PC-9 (cell line): ENCODE measurements at regions not wholly inside any gene's neighbourhood (a gene's known extent, or its start where the extent isn't known, plus 50 kb on each side); places are given as distances from the start of the nearest gene placed in this dataset.
A peak's percentile ranks its signal among the peaks of the same experiment; 100 is the strongest.

Experiments
- BruUV-seq: library from RNA; stranded (reverse); fragments of 400-500 nt; replicated peaks from 2 replicates; lab custom pipeline; 2021; lab: Mats Ljungman, UMichigan
- CTCF ChIA-PET: fragments of 300-600 bp; sonication (Branson Sonifier 250); formaldehyde crosslinking; loops from one replicate; lab custom pipeline; 2022; ENCODE audit warnings: antibody characterized with exemption; lab: Charles Lee
- POLR2A ChIA-PET: fragments of 300-600 bp; sonication (Branson Sonifier 250); formaldehyde crosslinking; loops from one replicate; lab custom pipeline; 2022; ENCODE audit warnings: antibody characterized with exemption; ENCODE audit not compliant: unreplicated experiment; lab: Charles Lee
- DNase-seq, 2 experiments: peaks; one replicate each; pipeline versions ENCODE4 v3.0.0 to v3.0.0-alpha.2; 2015 to 2022; ENCODE audit warnings: mixed read lengths in 1 of 2
- H2AFZ ChIP-seq: fragments of 200-600 bp; sonication (generic); 2 replicates; pipeline ENCODE4 v1.8.1; 2017; ENCODE audit warnings: antibody characterized with exemption
- H3F3A ChIP-seq: fragments of 200-600 bp; sonication (generic); 2 replicates; pipeline ENCODE4 v1.8.1; 2017; ENCODE audit warnings: antibody characterized with exemption, mild to moderate bottlenecking, low read depth; ENCODE audit not compliant: insufficient read depth
- H3K27ac ChIP-seq: fragments of 200-600 bp; sonication (generic); 2 replicates; pipeline ENCODE4 v1.6.1; 2016; ENCODE audit warnings: mixed run types
- H3K27me3 ChIP-seq: fragments of 200-600 bp; sonication (generic); 2 replicates; pipeline ENCODE4 v1.6.1; 2016; ENCODE audit warnings: low read depth, mixed run types; ENCODE audit not compliant: insufficient read depth
- H3K36me3 ChIP-seq: fragments of 200-600 bp; sonication (generic); 2 replicates; pipeline ENCODE4 v1.6.1; 2016; ENCODE audit warnings: low read depth, mixed run types
- H3K4me1 ChIP-seq: fragments of 200-600 bp; sonication (generic); replicated peaks from 2 replicates; pipeline ENCODE4 v1.6.1; 2016; ENCODE audit warnings: mixed run types; ENCODE audit not compliant: insufficient read depth
- H3K4me2 ChIP-seq: fragments of 200-600 bp; sonication (generic); 2 replicates; pipeline ENCODE4 v1.6.1; 2017; ENCODE audit warnings: mixed run types
- H3K4me3 ChIP-seq: fragments of 200-600 bp; sonication (generic); 2 replicates; pipeline ENCODE4 v1.6.1; 2016; ENCODE audit warnings: mixed run types
- H3K79me2 ChIP-seq: fragments of 200-600 bp; sonication (generic); 2 replicates; pipeline ENCODE4 v1.6.1; 2017; ENCODE audit warnings: low read depth, mixed run types
- H3K9me2 ChIP-seq: fragments of 200-600 bp; sonication (generic); 2 replicates; pipeline ENCODE4 v1.8.1; 2017; ENCODE audit warnings: mild to moderate bottlenecking; ENCODE audit not compliant: insufficient read depth
- H3K9me3 ChIP-seq: fragments of 200-600 bp; sonication (generic); 2 replicates; pipeline ENCODE4 v1.8.1; 2016; ENCODE audit warnings: low read depth; ENCODE audit not compliant: insufficient read depth
- H4K20me1 ChIP-seq: fragments of 200-600 bp; sonication (generic); 2 replicates; pipeline ENCODE4 v1.8.1; 2017; ENCODE audit not compliant: insufficient read depth
- EZH2 ChIP-seq: fragments of 200-600 bp; sonication (generic); IDR thresholded peaks from 2 replicates; pipeline ENCODE4 v1.8.0; 2017; ENCODE audit warnings: antibody characterized with exemption, low read depth
- intact Hi-C: fragments of 100-400 bp; cut with micrococcal nuclease; formaldehyde crosslinking; loops from one replicate; pipeline ENCODE4 v1.10.0; 2022; ENCODE audit not compliant: unreplicated experiment
- TF ChIP-seq, protein P1 (sequence below): fragments of 200-600 bp; sonication (generic); conservative IDR thresholded peaks from 2 replicates; pipeline ENCODE4 v1.6.1; 2017; ENCODE audit warnings: mixed run types, antibody characterized with exemption, mild to moderate bottlenecking, moderate library complexity

DNA sequence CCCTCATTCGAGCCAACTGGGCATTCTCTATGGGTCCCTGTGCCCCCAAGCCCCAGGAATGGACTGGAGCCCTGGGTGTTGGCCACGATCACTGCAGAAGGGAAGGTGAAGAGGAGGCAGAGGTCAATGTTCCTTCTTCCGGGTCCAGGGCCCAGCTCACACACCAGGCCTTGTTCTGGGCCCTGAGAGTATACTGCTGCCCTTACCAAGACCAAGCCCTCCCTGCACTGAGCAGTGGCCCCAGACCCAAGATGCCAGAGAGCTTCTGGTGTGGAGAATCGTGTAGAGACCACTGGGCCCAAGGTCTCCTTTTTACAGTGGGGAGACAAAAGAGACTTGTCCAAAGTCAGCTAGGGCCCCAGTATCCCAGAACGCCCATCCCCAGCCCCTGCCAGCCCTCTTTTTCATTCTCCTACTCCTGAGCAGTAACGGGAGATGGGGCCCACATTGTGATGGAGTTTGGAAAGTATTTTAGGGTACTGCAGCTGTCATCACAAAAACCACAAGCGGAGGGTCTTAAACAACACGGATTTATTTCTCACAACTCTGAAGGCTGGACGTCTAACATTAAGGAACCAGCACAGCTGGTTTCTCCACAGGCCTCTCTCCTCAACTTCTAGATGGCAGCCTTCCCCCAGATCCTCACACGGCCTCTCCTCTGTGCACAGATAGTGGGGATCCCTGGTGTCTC, 79.4 kb downstream of the PDGFA start:
- Histone ChIP-seq H3K27ac (no peak overlapping the region), H3K79me2 (no peaks in the 10 kb centered on the region), H3K9me2 (no peaks in the 10 kb centered on the region), H2AFZ (no peak overlapping the region), H3K36me3 (no peaks in the 10 kb centered on the region), H3F3A (no peaks in the 10 kb centered on the region), H3K27me3 (peaks cover 35% of the 10 kb centered on the region), H4K20me1 (no peaks in the 10 kb centered on the region), H3K4me3 (no peak overlapping the region), H3K4me1 (peaks cover 9% of the 10 kb centered on the region; the same call in 1 of the 2 replicates), H3K9me3 (no peaks in the 10 kb centered on the region), H3K4me2 (no peak overlapping the region)
- ChIA-PET POLR2A (interaction anchor here (0.7 kb wide), 1 partner anchor 79 kb away, joined by 7 read pairs; no protein-coding TSS in a partner anchor), CTCF (no interaction called here)
- TF ChIP-seq EZH2: no peak
- TF ChIP-seq, protein P1, sequence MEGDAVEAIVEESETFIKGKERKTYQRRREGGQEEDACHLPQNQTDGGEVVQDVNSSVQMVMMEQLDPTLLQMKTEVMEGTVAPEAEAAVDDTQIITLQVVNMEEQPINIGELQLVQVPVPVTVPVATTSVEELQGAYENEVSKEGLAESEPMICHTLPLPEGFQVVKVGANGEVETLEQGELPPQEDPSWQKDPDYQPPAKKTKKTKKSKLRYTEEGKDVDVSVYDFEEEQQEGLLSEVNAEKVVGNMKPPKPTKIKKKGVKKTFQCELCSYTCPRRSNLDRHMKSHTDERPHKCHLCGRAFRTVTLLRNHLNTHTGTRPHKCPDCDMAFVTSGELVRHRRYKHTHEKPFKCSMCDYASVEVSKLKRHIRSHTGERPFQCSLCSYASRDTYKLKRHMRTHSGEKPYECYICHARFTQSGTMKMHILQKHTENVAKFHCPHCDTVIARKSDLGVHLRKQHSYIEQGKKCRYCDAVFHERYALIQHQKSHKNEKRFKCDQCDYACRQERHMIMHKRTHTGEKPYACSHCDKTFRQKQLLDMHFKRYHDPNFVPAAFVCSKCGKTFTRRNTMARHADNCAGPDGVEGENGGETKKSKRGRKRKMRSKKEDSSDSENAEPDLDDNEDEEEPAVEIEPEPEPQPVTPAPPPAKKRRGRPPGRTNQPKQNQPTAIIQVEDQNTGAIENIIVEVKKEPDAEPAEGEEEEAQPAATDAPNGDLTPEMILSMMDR: no peak
- BruUV-seq: no TSS peak
- intact Hi-C loops: no loop called here
- DNase-seq: no peak

- H3K4me3 ChIP-seq: no peak overlapping the region
- ChIA-PET CTCF (no interaction called here), POLR2A (interaction anchor here (0.7 kb wide), 1 partner anchor 14 kb away, joined by 10 read pairs; no protein-coding TSS in a partner anchor)
- peak in 1 of 2 experiments; percentile 50 for DNase-seq
- H3K4me1 ChIP-seq: no peaks in the 10 kb centered on the region
- intact Hi-C loops: no loop called here
- no peaks in the 10 kb centered on the region for H3K79me2 ChIP-seq
- no peaks in the 10 kb centered on the region for H4K20me1 ChIP-seq
- H3K9me2 ChIP-seq: no peaks in the 10 kb centered on the region
- no peak overlapping the region for H2AFZ ChIP-seq
- H3F3A ChIP-seq: no peaks in the 10 kb centered on the region
- no peak overlapping the region for H3K4me2 ChIP-seq
- no peaks in the 10 kb centered on the region for H3K36me3 ChIP-seq
- no peaks in the 10 kb centered on the region for H3K9me3 ChIP-seq
- H3K27me3 ChIP-seq: peaks cover 36% of the 10 kb centered on the region; the same call in 1 of the 2 replicates
- TF ChIP-seq, protein P1: no peak
- BruUV-seq: no TSS peak
- no peak overlapping the region for H3K27ac ChIP-seq
These were observed 77.8 kb downstream of the PDGFA start for GRCh38 chr7:441684-442421.

DNA sequence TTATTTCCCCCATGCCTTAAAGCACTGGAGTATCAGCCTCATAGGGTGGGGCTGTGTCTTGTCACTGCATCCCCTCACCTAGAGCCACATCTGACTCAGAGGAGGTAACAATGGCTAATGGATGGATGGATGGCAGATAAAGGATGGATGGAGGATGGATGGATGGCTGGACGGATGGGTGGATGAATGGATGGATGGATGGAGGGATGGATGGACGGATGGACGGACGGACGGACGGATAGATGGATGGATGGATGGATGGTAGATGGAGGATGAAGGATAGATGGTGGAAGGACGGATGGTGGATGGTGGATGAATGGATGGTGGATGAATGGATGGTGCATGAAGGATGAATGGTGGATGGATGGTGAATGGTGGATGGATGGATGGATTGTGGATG, 77.2 kb downstream of the PDGFA start:
- no TSS peak for BruUV-seq
- POLR2A ChIA-PET: interaction anchor here (0.7 kb wide), 1 partner anchor 14 kb away, joined by 10 read pairs; no protein-coding TSS in a partner anchor
- H4K20me1 ChIP-seq: no peaks in the 10 kb centered on the region

More for the DNA sequence above, 77.2 kb downstream of the PDGFA start:
- DNase-seq: no peak
- no peak overlapping the region for H3K4me3 ChIP-seq
- no peaks in the 10 kb centered on the region for H3K9me2 ChIP-seq
- H3F3A ChIP-seq: no peaks in the 10 kb centered on the region
- no peaks in the 10 kb centered on the region for H3K9me3 ChIP-seq
- intact Hi-C loops: no loop called here
- peaks cover 39% of the 10 kb centered on the region; the same call in 1 of the 2 replicates for H3K27me3 ChIP-seq
- no peak overlapping the region for H2AFZ ChIP-seq
- no peaks in the 10 kb centered on the region for H3K36me3 ChIP-seq
- H3K4me1 ChIP-seq: no peaks in the 10 kb centered on the region
- H3K27ac ChIP-seq: no peak overlapping the region
- H3K79me2 ChIP-seq: no peaks in the 10 kb centered on the region
- H3K4me2 ChIP-seq: no peak overlapping the region
- TF ChIP-seq, protein P1: no peak
- no peak for TF ChIP-seq EZH2
- CTCF ChIA-PET: no interaction called here
